ENCODE measurements at regions not wholly inside any gene's neighbourhood (a gene's known extent, or its start where the extent isn't known, plus 50 kb on each side); places are given as distances from the start of the nearest gene placed in this dataset.
A peak's percentile ranks its signal among the peaks of the same experiment; 100 is the strongest.

- H3K27ac ChIP-seq: no peak overlapping the region
- POLR2A ChIA-PET (ENCODE audit: low non-redundant PET): no interaction called here
- TF ChIP-seq CTCF (conservative IDR thresholded peaks at IDR 0.05; ENCODE audit: low read depth): no peak
- no peak for DNase-seq (ENCODE audit: low spot score)
- CTCF ChIA-PET: interaction anchor here (0.6 kb wide), 1 partner anchor 94 kb away, joined by 3 read pairs; no protein-coding TSS in a partner anchor
Observed at GRCh38 chr2:215697496-215697895, 261.6 kb upstream of the FN1 start.

GRCh38 chr2:215697003-215697402 lies 261.1 kb upstream of the FN1 start:
- ChIA-PET CTCF (interaction anchor here (0.6 kb wide), 1 partner anchor 94 kb away, joined by 3 read pairs; no protein-coding TSS in a partner anchor), POLR2A (ENCODE audit: low non-redundant PET) (no interaction called here)
- no peak for DNase-seq (ENCODE audit: low spot score)
- no peak overlapping the region for H3K27ac ChIP-seq
- TF ChIP-seq CTCF (conservative IDR thresholded peaks at IDR 0.05; ENCODE audit: low read depth): no peak

- TF ChIP-seq CTCF (conservative IDR thresholded peaks at IDR 0.05; ENCODE audit: low read depth): no peak
- DNase-seq (ENCODE audit: low spot score): no peak
- CTCF ChIA-PET: no interaction called here
- POLR2A ChIA-PET (ENCODE audit: low non-redundant PET): no interaction called here
- no peak overlapping the region for H3K27ac ChIP-seq
Observed at GRCh38 chr2:215695861-215696260, 260.0 kb upstream of the FN1 start.

GRCh38 chr2:215693999-215694580 lies 258.2 kb upstream of the FN1 start:
- CTCF ChIA-PET: interaction anchor here (0.5 to 0.6 kb wide), 3 partner anchors 10 to 285 kb away, joined by 3 to 4 read pairs (median 4); no protein-coding TSS in a partner anchor
- TF ChIP-seq CTCF (conservative IDR thresholded peaks at IDR 0.05; ENCODE audit: low read depth): no peak
- DNase-seq (ENCODE audit: low spot score): no peak

GRCh38 chr2:215693193-215693998 lies 257.5 kb upstream of the FN1 start:
- POLR2A ChIA-PET (ENCODE audit: low non-redundant PET): no interaction called here
- TF ChIP-seq CTCF (conservative IDR thresholded peaks at IDR 0.05; ENCODE audit: low read depth): no peak
- CTCF ChIA-PET: interaction anchor here (0.5 to 1.0 kb wide), 5 partner anchors 11 to 284 kb away, joined by 3 to 4 read pairs (median 3); no protein-coding TSS in a partner anchor
- no peak overlapping the region for H3K27ac ChIP-seq
- peak; percentile 45 for DNase-seq (ENCODE audit: low spot score)

More at GRCh38 chr2:215693999-215694580, 258.2 kb upstream of the FN1 start:
- POLR2A ChIA-PET (ENCODE audit: low non-redundant PET): no interaction called here
- H3K27ac ChIP-seq: no peak overlapping the region

GRCh38 chr2:215692387-215693079 lies 256.7 kb upstream of the FN1 start:
- H3K27ac ChIP-seq: no peak overlapping the region
- no peak for TF ChIP-seq CTCF (conservative IDR thresholded peaks at IDR 0.05; ENCODE audit: low read depth)
- CTCF ChIA-PET: interaction anchor here (1.0 kb wide), 1 partner anchor 21 kb away, joined by 3 read pairs; no protein-coding TSS in a partner anchor
- POLR2A ChIA-PET (ENCODE audit: low non-redundant PET): no interaction called here
- DNase-seq (ENCODE audit: low spot score): no peak
